Stimulated activated effector memory CD8-positive, alpha-beta T cell treated with anti-CD3 and anti-CD28 coated beads, Interleukin-12 subunit alpha, Interleukin-12 subunit beta, amount 100 ng/mL, for 72 hours (primary cell): ENCODE measurements at regions not wholly inside any gene's neighbourhood (a gene's known extent, or its start where the extent isn't known, plus 50 kb on each side); places are given as distances from the start of the nearest gene placed in this dataset.
"Not testable (repeated sequence)": the region's sequence is repeated elsewhere in the genome, so short reads cannot be mapped to it uniquely, and the experiment has no call there.

Experiments used
- ATAC-seq: fragments of 150-1000 bp; cut with Tn5 transposase; 2 replicates; pipeline ENCODE4 v1.10.0; 2021
- DNase-seq, 2 donors: peaks; one replicate each; pipeline ENCODE4 v3.0.0; 2021 to 2022; ENCODE audit warnings: low spot score in 2 of 2
- H3K27ac Mint-ChIP-seq: one replicate; pipeline ENCODE4 v1.8.0; 2022; ENCODE audit warnings: mild to moderate bottlenecking, mixed read lengths
- H3K36me3 Mint-ChIP-seq: one replicate; pipeline ENCODE4 v1.8.0; 2022; ENCODE audit warnings: mild to moderate bottlenecking, mixed read lengths
- H3K4me1 Mint-ChIP-seq: one replicate; pipeline ENCODE4 v1.8.0; 2022; ENCODE audit warnings: mixed read lengths
- H3K4me3 Mint-ChIP-seq: one replicate; pipeline ENCODE4 v1.8.0; 2022; ENCODE audit warnings: mild to moderate bottlenecking, mixed read lengths
- H3K9me3 Mint-ChIP-seq: one replicate; pipeline ENCODE4 v1.8.0; 2022; ENCODE audit warnings: mixed read lengths

DNA sequence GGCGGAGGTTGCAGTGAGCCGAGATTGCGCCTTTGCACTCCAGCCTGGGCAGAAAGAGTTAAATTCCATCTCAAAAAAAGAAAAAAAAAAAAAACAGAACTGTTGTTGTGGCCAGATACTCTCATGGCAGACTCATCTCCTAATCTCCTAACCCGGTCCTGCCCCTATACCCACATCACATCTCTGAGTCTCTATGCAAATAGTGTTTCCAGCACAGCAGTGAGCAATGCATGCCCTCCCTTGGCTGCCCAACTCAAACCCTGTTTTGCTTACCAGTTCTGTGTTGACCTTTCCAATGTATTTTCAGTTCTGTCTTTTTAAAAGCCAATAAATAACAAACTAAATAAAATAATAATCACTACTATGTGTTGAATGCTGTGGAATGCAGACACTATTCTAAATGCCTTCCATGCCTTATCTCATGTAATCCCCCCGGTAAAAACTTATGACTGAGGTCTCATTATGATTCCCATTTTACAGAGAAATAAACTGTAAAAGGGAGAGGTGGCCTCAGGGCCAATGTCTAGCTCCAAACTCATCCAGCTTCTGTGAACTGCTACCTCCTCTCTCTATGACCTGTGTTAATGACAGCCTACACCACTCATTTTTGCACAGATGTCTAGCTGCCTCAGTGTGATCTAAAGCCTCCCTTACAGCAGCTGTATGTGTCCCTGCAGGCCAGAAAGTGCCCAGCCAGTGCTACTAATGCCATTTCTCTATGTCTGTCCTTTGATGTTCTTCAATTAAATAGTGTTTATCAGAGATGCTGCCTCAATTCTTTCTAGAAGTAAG lies 289.8 kb downstream of the HS3ST3B1 start:
- DNase-seq (no peak), ATAC-seq (no peak)
- Mint-ChIP-seq H3K4me3 (no peak overlapping the region), H3K9me3 (no peaks in the 10 kb centered on the region), H3K36me3 (no peaks in the 10 kb centered on the region), H3K4me1 (no peaks in the 10 kb centered on the region), H3K27ac (no peak overlapping the region)

DNA sequence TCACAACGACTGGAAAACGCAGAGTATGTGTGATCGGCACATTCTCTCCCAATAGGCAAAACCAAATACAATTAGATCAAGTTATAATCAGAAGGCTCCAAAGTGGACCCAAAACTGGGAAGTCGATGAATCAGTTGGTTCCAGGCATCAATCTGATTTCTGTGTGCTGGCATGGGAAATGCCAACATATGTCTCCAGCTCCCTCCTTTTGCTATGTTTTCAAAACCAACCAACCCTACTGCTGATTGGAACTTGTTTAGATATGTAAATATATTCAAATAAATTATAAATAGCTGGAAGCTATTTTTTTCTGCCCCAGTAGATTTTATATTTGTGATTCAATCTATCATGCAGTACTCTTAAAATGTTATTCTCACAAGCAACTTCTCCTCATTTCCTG lies 284.2 kb downstream of the HS3ST3B1 start:
- ATAC-seq = no peak
- no peak overlapping the region for H3K4me3 Mint-ChIP-seq
- DNase-seq = no peak
- no peaks in the 10 kb centered on the region for H3K36me3 Mint-ChIP-seq
- H3K27ac Mint-ChIP-seq = no peak overlapping the region
- no peaks in the 10 kb centered on the region for H3K9me3 Mint-ChIP-seq
- no peaks in the 10 kb centered on the region for H3K4me1 Mint-ChIP-seq

DNA sequence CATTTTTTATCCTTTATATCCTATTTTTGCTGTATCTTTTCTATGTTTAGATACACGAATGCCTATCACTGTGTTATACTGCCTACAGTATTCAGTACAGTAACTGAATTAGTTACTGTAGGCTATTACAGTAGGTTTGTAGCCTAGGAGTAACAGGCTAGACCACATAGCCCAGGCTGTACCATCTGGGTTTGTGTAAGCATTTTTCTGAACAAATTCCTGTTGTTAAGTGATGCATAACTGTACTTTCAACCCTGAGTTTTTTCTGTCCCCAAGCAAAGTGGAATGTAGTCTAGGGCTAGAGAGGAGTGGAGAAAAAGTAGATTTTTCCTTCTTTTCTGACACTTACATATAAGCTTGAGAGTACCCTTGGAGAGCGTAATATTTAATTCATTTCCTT lies 282.1 kb downstream of the HS3ST3B1 start:
- DNase-seq (no peak), ATAC-seq (no peak)
- no peaks in the 10 kb centered on the region for H3K9me3 Mint-ChIP-seq
- H3K27ac Mint-ChIP-seq = no peak overlapping the region
- H3K36me3 Mint-ChIP-seq = no peaks in the 10 kb centered on the region
- no peaks in the 10 kb centered on the region for H3K4me1 Mint-ChIP-seq
- no peak overlapping the region for H3K4me3 Mint-ChIP-seq

DNA sequence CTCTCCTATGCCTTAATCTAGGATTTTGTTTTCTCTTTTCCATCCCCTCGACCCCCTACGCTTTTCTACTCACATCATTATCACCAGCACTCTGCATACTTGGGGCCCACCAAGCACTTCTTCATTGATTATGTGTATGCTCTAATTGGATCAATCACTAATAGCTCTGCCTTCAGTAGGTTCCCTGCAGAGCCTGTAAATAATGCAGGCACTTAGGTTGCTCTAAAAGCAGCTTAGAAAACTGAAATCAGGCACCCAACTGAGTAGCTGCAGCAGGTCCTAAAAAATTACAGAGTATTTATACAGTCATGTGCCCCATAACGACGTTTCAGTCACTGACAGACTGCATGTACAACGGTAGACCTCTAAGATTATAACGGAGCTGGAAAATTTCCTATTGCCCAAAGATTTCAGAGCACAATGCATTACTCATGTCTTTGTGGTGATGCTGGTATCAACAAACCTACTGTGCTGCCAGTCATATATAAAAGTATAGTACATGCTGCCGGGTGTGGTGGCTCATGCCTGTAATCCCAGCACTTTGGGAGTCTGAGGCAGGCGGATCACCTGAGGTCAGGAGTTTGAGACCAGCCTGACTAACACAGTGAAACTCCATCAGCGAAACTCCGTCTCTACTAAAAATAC lies 280.4 kb downstream of the HS3ST3B1 start:
- Mint-ChIP-seq H3K4me1 (no peaks in the 10 kb centered on the region), H3K9me3 (no peaks in the 10 kb centered on the region), H3K4me3 (no peak overlapping the region), H3K36me3 (no peaks in the 10 kb centered on the region), H3K27ac (no peak overlapping the region)
- DNase-seq = no peak
- ATAC-seq = no peak

DNA sequence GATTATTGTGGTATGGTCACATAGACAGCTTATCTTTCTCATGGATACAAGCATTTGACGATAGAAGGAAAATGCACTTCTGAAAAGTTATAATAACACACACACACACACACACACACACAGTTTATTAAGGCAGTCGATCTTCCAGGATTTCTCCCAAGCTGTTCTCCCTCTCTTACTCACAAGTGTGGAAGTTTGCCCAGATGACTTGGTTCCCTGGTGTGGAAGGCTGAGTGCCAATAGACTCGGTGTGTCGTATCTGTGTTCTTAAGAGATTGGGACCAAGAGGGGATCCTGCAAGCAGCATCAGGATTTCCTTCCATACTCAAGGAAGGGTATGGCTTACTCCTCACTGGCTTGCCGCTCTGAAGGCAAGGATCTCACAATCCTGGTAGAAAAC lies 279.6 kb downstream of the HS3ST3B1 start:
- no peak for DNase-seq
- Mint-ChIP-seq H3K27ac (no peak overlapping the region), H3K4me3 (no peak overlapping the region), H3K4me1 (no peaks in the 10 kb centered on the region), H3K9me3 (no peaks in the 10 kb centered on the region), H3K36me3 (no peaks in the 10 kb centered on the region)
- ATAC-seq = no peak

DNA sequence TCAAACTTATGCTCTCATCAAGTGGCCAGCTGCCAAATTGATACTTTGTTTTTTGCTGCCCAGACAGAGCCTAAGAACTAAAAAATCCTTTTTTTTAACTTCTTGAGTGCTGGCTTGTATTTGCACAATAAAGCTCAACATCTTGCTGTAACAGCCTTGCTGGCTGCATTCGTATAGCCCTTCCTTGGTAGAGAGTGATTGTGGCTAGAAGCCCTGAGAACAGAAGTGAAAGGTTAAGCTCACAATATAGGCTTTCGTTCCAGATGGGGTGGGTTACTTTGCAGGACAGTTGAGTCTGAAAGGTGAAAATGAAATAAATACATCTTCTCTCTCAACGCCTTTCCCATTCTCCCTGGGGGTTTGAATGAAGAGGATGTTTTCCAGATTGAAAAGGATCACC lies 278.8 kb downstream of the HS3ST3B1 start:
- DNase-seq (no peak), ATAC-seq (no peak)
- Mint-ChIP-seq H3K36me3 (no peaks in the 10 kb centered on the region), H3K9me3 (no peaks in the 10 kb centered on the region), H3K27ac (no peak overlapping the region), H3K4me3 (no peak overlapping the region), H3K4me1 (no peaks in the 10 kb centered on the region)

DNA sequence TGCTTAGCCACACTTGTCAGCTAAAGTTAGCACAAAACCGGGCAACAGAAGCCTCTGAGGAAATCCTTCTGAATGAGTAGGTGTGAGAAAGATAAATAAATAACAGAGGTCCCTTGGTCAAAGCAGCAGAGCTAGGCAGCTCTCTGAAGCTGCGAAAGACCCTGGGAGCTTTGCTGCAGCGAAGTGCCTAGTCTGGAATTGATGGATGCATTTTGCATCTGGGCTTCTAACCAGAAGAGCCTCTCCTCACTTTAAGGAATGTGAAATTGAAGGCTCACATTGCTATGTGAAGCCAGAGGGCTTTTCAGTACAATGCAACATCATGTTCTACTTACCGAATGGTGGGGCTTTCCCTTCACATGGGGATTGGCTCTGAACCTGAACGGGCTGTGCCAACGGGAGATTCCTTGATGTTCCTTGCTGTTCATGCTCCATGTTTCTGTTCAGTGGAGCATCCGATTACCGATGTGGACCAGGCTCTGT lies 274.6 kb downstream of the HS3ST3B1 start:
- no peaks in the 10 kb centered on the region for H3K4me1 Mint-ChIP-seq
- H3K4me3 Mint-ChIP-seq = no peak overlapping the region
- H3K9me3 Mint-ChIP-seq = no peaks in the 10 kb centered on the region
- DNase-seq = no peak
- H3K27ac Mint-ChIP-seq = no peak overlapping the region
- H3K36me3 Mint-ChIP-seq = no peaks in the 10 kb centered on the region
- no peak for ATAC-seq

DNA sequence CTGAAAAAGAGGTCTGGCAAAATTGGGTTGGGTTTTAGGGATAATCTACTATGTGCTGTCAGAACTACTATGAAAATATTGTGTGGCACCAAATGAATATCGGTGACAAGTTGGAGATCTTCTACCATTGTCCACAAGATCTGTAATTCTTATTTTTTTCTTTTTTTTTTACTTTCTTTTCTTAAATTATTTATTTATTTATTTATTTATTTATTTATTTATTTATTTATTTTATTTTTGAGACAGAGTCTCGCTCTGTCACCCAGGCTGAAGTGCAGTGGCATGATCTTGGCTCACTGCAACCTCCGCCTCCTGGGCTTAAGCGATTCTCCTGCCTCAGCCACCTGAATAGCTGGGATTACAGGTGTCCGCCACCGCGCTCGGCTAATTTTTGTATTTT lies 259.4 kb downstream of the HS3ST3B1 start:
- ATAC-seq, H3K36me3 Mint-ChIP-seq, H3K4me3 Mint-ChIP-seq, DNase-seq, H3K9me3 Mint-ChIP-seq, H3K27ac Mint-ChIP-seq: not testable (repeated sequence)
- H3K4me1 Mint-ChIP-seq = peaks cover 13% of the 10 kb centered on the region

DNA sequence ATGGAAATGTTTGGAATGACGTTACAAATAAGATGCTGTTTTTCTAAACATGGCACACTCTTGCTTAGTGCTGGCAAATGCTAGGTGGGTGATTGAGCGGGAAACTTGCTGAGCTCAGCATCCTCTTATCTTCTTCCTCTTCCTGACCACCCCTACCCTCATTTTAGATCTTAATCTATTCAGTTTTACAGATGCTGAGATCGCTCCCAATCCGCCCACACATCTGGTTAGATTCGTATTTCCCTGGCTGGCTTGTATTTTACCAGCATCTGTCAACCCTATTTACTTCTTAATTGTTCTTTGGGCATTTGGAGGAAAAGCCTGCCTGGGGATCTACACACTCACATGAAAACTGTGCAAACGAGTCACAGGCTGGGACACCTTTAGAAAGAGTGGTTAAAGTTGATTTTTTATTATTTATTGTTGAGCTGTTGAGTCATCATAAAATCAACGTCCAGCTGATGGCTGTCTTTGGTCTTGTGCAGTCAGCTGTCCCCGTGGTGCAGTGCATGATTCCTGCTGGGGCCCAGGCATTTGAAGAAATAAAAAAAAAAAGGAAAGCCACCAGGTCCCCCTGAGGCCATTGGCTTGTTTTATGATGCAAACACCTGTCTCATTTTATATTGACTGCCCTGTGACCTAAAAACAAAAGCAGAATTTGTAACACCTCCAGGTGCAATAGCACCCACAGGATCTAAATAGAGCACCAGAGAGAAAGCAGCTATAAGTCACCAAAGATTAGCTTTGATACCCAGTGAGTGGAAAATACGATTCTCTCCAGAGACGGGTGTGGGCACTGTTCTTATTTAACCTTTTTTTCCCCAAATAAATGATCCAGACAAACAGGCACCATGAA lies 258.6 kb downstream of the HS3ST3B1 start:
- ATAC-seq (peak; percentile 73), DNase-seq (no peak)
- Mint-ChIP-seq H3K4me3 (no peak overlapping the region), H3K36me3 (no peaks in the 10 kb centered on the region), H3K27ac (no peak overlapping the region), H3K4me1 (peaks cover 13% of the 10 kb centered on the region), H3K9me3 (no peaks in the 10 kb centered on the region)

DNA sequence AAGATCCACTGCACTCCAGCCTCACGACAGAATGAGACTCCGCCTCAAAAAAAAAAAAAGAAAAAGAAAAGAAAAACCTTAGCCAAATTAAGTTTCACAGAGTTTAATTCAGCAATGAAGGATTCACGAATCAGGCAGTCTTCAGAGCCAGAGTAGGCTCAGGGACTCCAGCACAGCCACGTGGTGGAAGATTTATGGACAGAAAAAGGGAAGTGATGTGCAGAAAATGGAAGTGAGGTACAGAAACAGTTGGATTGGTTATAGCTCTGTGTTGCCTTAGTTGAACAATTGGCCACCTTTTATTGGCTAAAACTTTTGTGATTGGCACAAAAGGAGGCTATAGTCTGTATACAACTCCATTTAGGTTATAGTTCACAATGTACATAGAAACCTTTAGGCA lies 256.6 kb downstream of the HS3ST3B1 start:
- no peak overlapping the region for H3K4me3 Mint-ChIP-seq
- no peaks in the 10 kb centered on the region for H3K9me3 Mint-ChIP-seq
- no peak overlapping the region for H3K27ac Mint-ChIP-seq
- H3K36me3 Mint-ChIP-seq = no peaks in the 10 kb centered on the region
- no peak for ATAC-seq
- no peak for DNase-seq
- peaks cover 18% of the 10 kb centered on the region for H3K4me1 Mint-ChIP-seq

DNA sequence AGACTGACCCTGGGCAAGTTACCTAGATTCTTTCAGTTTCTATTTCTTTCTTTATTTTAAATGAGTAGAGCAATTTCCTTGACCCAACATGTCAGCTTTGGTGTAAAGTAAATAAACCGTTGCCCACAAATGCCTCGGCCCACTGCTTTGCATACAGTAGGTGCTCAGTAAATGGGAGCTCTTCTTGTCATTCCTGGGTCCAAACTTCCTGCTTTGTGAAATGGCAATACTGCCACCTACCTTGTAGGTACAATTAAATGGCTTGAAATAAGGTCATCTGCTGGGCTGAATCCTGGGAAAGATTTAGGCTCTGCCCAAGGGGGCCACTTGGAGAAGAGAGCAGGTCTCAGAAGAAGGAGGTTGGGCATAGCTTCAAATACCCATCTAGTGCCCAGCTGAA lies 253.0 kb downstream of the HS3ST3B1 start:
- Mint-ChIP-seq H3K9me3 (no peaks in the 10 kb centered on the region), H3K4me3 (no peak overlapping the region), H3K4me1 (peaks cover 5% of the 10 kb centered on the region), H3K36me3 (no peaks in the 10 kb centered on the region), H3K27ac (no peak overlapping the region)
- ATAC-seq = no peak
- no peak for DNase-seq

DNA sequence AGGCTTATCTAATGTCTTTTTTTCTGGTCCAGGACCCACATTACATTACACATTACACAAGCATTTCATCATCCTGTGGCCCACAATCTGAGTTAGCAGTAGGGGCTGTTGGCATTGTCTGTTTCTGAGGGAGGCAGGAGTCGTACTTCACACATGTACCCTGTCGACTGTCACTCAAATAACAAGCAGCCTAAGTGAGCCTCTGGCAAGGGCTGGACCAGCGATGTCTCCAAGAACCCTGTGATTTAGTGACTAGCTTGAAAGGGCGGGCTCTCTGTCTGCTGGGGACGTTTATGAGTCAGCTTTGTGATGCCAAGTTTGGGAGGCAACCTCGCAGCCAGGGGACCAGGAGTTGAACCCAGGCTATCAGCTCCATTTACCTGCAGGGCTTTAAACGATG lies 251.4 kb downstream of the HS3ST3B1 start:
- ATAC-seq = no peak
- Mint-ChIP-seq H3K36me3 (no peaks in the 10 kb centered on the region), H3K4me3 (no peak overlapping the region), H3K27ac (no peak overlapping the region), H3K9me3 (no peaks in the 10 kb centered on the region), H3K4me1 (peaks cover 5% of the 10 kb centered on the region)
- DNase-seq = no peak

DNA sequence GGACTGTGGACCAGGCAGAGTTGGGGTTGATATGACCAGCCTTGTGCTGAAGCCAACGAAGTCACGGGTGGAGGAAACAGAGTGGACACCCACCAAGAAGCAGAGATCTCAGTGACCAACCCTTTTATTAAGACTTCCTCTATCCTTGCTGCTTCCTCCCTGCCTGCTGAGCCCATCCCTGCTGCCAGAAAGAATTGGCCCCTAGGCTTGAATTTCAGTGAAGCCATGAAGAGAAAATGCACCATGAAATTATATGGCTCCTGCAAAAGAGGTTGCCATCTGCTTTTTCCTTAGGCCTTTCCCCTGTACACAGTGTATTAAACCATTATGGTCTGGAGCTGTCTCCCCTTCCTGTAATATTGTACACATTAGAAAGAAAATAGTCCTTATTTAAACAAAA lies 246.7 kb downstream of the HS3ST3B1 start:
- Mint-ChIP-seq H3K27ac (no peak overlapping the region), H3K4me3 (no peak overlapping the region), H3K4me1 (peaks cover 8% of the 10 kb centered on the region), H3K9me3 (no peaks in the 10 kb centered on the region), H3K36me3 (no peaks in the 10 kb centered on the region)
- ATAC-seq (no peak), DNase-seq (no peak)

DNA sequence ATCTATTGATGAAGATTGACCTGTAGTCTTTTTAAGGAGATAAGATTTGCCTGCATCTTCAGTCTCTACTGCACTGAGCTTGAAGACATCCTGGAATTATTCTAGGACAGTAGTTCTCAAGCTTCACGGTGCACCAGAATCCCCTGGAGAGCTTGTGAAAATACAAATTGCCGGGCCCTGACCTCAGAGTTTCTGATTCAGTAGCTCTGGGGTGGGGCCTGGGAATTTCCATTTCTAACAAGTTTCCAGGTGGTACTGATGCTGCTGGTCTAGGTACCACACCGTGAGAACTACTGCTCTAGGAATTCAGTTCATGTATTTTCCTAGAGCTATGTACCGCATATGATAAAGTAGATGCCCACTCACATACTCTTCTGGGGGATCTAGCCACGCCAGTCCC lies 246.1 kb downstream of the HS3ST3B1 start:
- ATAC-seq = no peak
- no peaks in the 10 kb centered on the region for H3K36me3 Mint-ChIP-seq
- no peak for DNase-seq
- H3K4me1 Mint-ChIP-seq = peaks cover 8% of the 10 kb centered on the region
- H3K9me3 Mint-ChIP-seq = no peaks in the 10 kb centered on the region
- H3K4me3 Mint-ChIP-seq = no peak overlapping the region
- H3K27ac Mint-ChIP-seq = no peak overlapping the region

DNA sequence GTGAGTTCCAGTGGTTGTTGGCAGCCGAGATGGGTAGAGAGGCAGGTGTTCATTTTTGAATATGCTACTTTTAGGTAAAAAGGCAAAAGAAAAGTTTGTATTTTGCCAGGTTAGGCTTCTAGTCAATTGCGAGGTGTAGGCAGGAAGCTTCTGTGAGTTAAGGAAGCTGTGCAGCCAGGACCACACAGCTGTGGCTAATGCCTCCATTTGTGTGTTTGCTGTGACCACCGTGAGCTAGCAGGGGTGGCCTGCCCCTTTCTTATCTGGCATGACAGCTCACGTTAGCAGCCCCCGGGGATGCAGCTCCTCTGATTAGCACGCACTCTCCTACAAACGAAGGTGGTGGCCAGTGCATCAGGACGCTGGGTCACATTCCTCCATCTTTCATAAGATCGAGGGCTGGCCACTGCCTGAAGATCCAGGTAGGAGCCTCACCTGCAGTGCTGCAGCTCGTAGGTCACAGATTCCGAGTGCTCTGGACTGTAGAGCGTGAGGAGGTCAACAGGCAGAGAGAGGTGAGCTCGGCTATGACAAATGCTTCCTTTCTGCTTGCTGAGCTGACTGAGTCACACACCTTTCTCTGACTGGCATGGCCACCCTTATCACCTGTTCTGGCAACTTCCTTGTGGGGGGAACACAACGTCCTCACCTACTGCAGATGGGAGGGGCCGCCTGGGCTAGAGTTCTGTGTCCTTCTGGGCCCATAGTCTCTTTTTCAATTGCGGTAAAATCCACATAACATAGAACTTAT lies 244.4 kb downstream of the HS3ST3B1 start:
- peak; percentile 55 for ATAC-seq
- no peaks in the 10 kb centered on the region for H3K36me3 Mint-ChIP-seq

More for the DNA sequence above, 244.4 kb downstream of the HS3ST3B1 start:
- no peaks in the 10 kb centered on the region for H3K9me3 Mint-ChIP-seq
- peaks cover 8% of the 10 kb centered on the region for H3K4me1 Mint-ChIP-seq
- H3K27ac Mint-ChIP-seq = no peak overlapping the region
- H3K4me3 Mint-ChIP-seq = no peak overlapping the region
- DNase-seq = no peak
